Prostate gland (tissue), 2 donors: ENCODE measurements at regions not wholly inside any gene's neighbourhood (a gene's known extent, or its start where the extent isn't known, plus 50 kb on each side); places are given as distances from the start of the nearest gene placed in this dataset.

Source experiments
- DNase-seq: peaks from one replicate; pipeline ENCODE4 v3.0.0-alpha.2; 2019; ENCODE audit warnings: low spot score
- H3K27ac ChIP-seq, 2 donors: fragments of 200-600 bp; sonication (generic); 2 replicates each; pipeline ENCODE4 v1.5.1; 2017 to 2019
- H3K27me3 ChIP-seq: fragments of 200-600 bp; sonication (generic); replicated peaks from 2 replicates; pipeline ENCODE4 v1.5.1; 2019; ENCODE audit not compliant: insufficient read depth
- H3K36me3 ChIP-seq, 2 donors: fragments of 200-600 bp; sonication (generic); 1 replicate in 1 of 2; 2 replicates in 1 of 2; pipeline versions ENCODE4 v1.5.1 to v1.8.1; 2017 to 2019
- H3K4me1 ChIP-seq: fragments of 200-600 bp; sonication (generic); replicated peaks from 2 replicates; pipeline ENCODE4 v1.5.1; 2019
- H3K4me3 ChIP-seq, 2 donors: fragments of 200-600 bp; sonication (generic); 2 replicates each; pipeline ENCODE4 v1.5.1; 2017 to 2019
- H3K9me3 ChIP-seq: fragments of 200-600 bp; sonication (generic); 2 replicates; pipeline ENCODE4 v1.5.1; 2017
- CTCF ChIP-seq, 4 experiments: fragments of 200-600 bp in 2 of 4; fragments of 450-650 bp in 2 of 4; sonication (generic) in 2 of 4; IDR thresholded peaks; 1 replicate in 3 of 4; 2 replicates in 1 of 4; pipeline ENCODE4 v1.5.1; 2016 to 2019; ENCODE audit warnings: antibody characterized with exemption in 4 of 4, mild to moderate bottlenecking in 2 of 4, moderate library complexity in 2 of 4
- POLR2A ChIP-seq: fragments of 450-650 bp; IDR thresholded peaks from one replicate; pipeline ENCODE4 v1.6.1; 2016; ENCODE audit warnings: antibody characterized with exemption, mild to moderate bottlenecking
- POLR2AphosphoS5 ChIP-seq: sonication (generic); formaldehyde crosslinking; IDR thresholded peaks from one replicate; pipeline ENCODE4 v1.6.1; 2017; ENCODE audit warnings: antibody characterized with exemption
- WGBS: methylation state at CpG from one replicate; pipeline ENCODE4 v1.1.5; 2018; 5-methylcytosine and 5-hydroxymethylcytosine counted together
- intact Hi-C: fragments of 100-400 bp; cut with DNase I; formaldehyde crosslinking; loops from one replicate; pipeline ENCODE4 v1.14.2; 2022

- TF ChIP-seq POLR2AphosphoS5 (no peak), POLR2A (no peak), CTCF (IDR thresholded peaks at IDR 0.05) (no peak)
- no peaks in the 10 kb centered on the region for H3K4me1 ChIP-seq
- intact Hi-C loops: no loop called here
- no peaks in the 10 kb centered on the region for H3K9me3 ChIP-seq
- DNase-seq: no peak
- WGBS: 75% methylated on average over 6 of the region's 6 CpGs
- H3K36me3 ChIP-seq: no peaks in the 10 kb centered on the region
- H3K27me3 ChIP-seq: no peaks in the 10 kb centered on the region
- no peak overlapping the region for H3K4me3 ChIP-seq
- H3K27ac ChIP-seq: no peak overlapping the region
Observed at GRCh38 chr18:39781565-39781964, 2173.5 kb upstream of the PIK3C3 start.

GRCh38 chr18:39780774-39781173, 2174.3 kb upstream of the PIK3C3 start:
- no peak for DNase-seq
- WGBS: 63% methylated on average over 4 of the region's 4 CpGs
- intact Hi-C loops: no loop called here
- no peak overlapping the region for H3K4me3 ChIP-seq
- no peak for TF ChIP-seq POLR2A
- no peak for TF ChIP-seq POLR2AphosphoS5
- TF ChIP-seq CTCF (IDR thresholded peaks at IDR 0.05): no peak
- H3K4me1 ChIP-seq: no peaks in the 10 kb centered on the region
- H3K27ac ChIP-seq: no peak overlapping the region
- no peaks in the 10 kb centered on the region for H3K9me3 ChIP-seq
- no peaks in the 10 kb centered on the region for H3K27me3 ChIP-seq
- H3K36me3 ChIP-seq: no peaks in the 10 kb centered on the region

- TF ChIP-seq CTCF (IDR thresholded peaks at IDR 0.05) (no peak), POLR2AphosphoS5 (no peak), POLR2A (no peak)
- intact Hi-C loops: no loop called here
- Histone ChIP-seq H3K9me3 (no peaks in the 10 kb centered on the region), H3K27me3 (no peaks in the 10 kb centered on the region), H3K27ac (no peak overlapping the region), H3K36me3 (no peaks in the 10 kb centered on the region), H3K4me1 (no peaks in the 10 kb centered on the region), H3K4me3 (no peak overlapping the region)
- WGBS: 92% methylated on average over 2 of the region's 2 CpGs
- no peak for DNase-seq
Observed at GRCh38 chr18:39779926-39780325, 2175.1 kb upstream of the PIK3C3 start.

- H3K27me3 ChIP-seq: no peaks in the 10 kb centered on the region
- no peaks in the 10 kb centered on the region for H3K9me3 ChIP-seq
- no peaks in the 10 kb centered on the region for H3K4me1 ChIP-seq
- no peak overlapping the region for H3K27ac ChIP-seq
- no peak overlapping the region for H3K4me3 ChIP-seq
- intact Hi-C loops: no loop called here
- TF ChIP-seq POLR2A (no peak), POLR2AphosphoS5 (no peak), CTCF (IDR thresholded peaks at IDR 0.05) (no peak)
- DNase-seq: no peak
- no peaks in the 10 kb centered on the region for H3K36me3 ChIP-seq
Observed at GRCh38 chr18:39776766-39777165, 2178.3 kb upstream of the PIK3C3 start.

GRCh38 chr18:39774957-39775598, 2180.0 kb upstream of the PIK3C3 start:
- no peaks in the 10 kb centered on the region for H3K9me3 ChIP-seq
- H3K36me3 ChIP-seq: no peaks in the 10 kb centered on the region
- 58% methylated on average over 3 of the region's 3 CpGs for WGBS

More at GRCh38 chr18:39774957-39775598, 2180.0 kb upstream of the PIK3C3 start:
- intact Hi-C loops: no loop called here
- no peaks in the 10 kb centered on the region for H3K4me1 ChIP-seq
- no peak overlapping the region for H3K27ac ChIP-seq
- H3K27me3 ChIP-seq: no peaks in the 10 kb centered on the region
- H3K4me3 ChIP-seq: no peak overlapping the region
- no peak for DNase-seq
- TF ChIP-seq POLR2A: no peak
- TF ChIP-seq POLR2AphosphoS5: no peak
- TF ChIP-seq CTCF (IDR thresholded peaks at IDR 0.05): no peak
